Right ventricle myocardium inferior (tissue), 1 donor: ENCODE measurements at regions not wholly inside any gene's neighbourhood (a gene's known extent, or its start where the extent isn't known, plus 50 kb on each side); places are given as distances from the start of the nearest gene placed in this dataset.

Experiments used
- ATAC-seq: fragments of 200-7000 bp; cut with Tn5 transposase; one replicate; pipeline ENCODE4 v1.9.1; 2020; ENCODE audit warnings: mild to moderate bottlenecking, moderate library complexity
- DNase-seq: peaks from one replicate; pipeline ENCODE4 v3.0.0; 2021; ENCODE audit errors: missing footprints
- intact Hi-C: fragments of 100-400 bp; cut with DNase I; formaldehyde crosslinking; loops from one replicate; pipeline ENCODE4 v1.11.0; 2022
- donor health status: DM: no; HTN: yes; CAD: no; lungs with severe emphysema.

DNA sequence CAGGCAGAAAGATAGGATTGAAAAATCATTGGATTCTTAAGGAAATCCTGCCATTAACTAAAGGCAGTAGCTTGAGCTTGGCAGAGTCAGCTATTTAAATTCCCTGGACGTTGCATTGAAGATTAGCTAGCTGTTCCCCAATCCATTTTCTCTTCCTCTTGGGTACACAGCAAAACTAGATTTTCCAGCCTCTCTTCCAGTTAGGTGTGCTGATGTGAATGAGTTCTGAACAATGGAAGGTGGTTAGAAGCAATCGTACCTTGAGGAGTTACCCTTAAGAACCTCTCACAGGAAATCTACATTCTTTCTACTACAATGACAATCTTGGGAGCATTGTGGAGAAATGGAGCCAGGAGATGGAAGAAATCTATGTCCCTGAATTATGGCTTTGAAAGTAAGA is 383.2 kb upstream of the TBL1XR1 start:
- ATAC-seq = no peak
- intact Hi-C loops = no loop called here
- no peak for DNase-seq

DNA sequence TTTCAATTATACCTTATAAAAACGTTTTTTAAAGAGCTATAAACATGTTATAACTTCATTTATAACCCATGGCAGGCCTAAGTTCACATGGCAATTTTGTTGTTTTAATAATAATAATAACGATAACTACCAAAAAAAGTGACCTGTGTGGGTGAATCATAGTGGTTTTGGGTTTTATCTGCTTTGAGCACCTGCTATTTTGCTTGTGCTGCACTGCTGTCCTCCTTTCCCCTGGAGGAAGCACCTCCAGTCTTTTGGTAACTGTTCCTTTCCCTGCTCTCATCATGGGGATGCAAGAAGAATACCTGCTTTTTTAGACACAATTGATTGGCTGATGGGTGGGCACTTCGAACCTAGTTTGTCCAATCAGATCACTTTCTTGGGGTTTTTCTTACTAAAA is 388.0 kb upstream of the TBL1XR1 start:
- ATAC-seq (no peak), DNase-seq (no peak)
- intact Hi-C loops = no loop called here

DNA sequence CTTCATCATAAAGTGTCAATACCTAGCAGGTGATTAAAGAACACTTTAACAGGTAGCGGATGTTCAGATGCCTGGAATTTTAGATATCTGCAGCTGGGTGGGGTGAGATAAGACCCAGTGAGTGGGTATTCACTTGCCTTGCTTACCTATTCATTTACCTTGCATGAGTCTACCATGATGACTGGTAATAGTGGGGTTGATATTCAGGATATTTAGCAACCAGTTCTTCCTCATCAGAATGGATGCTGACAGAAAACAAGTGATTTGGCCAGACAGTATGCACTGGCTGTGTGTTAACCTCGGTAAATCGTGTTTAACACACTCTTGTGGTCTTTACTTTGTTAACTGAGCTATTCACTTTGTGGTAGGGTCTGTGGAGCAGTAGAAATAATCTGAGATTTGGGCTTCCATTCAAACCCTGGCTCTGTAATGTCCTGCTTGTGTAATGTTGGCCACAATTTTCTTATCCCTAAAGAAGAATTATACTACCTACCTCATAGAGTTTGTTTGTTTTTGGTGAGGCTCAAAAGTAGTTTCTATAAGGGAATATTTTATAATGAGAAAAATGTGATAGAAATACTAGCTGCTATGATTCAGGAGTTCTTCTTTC is 391.9 kb upstream of the TBL1XR1 start:
- intact Hi-C loops = no loop called here
- no peak for DNase-seq
- ATAC-seq = no peak

DNA sequence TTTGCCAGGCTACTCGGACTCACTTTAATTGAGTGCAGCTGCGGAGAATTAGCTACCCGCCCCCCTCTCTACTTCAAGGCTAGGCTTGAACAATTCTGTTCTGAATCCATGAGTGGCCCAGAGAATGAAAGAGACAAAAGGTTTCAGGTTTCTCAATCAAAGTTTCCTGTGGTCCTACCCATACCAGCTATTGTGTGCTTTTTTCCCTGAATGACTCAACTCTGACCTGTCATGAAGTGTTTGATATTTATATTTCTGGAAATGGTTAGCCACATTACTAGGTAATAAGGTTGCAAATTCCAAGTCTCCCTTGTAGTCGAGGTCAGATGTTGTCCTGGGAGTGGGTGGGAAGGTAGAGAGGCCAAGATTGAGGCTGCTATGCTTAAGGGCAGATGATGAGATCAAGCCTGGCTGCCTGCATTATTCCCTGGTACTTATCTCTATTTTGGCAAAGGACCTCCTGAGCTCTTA is 392.7 kb upstream of the TBL1XR1 start:
- ATAC-seq (peak; percentile 10), DNase-seq (no peak)
- intact Hi-C loops = no loop called here

DNA sequence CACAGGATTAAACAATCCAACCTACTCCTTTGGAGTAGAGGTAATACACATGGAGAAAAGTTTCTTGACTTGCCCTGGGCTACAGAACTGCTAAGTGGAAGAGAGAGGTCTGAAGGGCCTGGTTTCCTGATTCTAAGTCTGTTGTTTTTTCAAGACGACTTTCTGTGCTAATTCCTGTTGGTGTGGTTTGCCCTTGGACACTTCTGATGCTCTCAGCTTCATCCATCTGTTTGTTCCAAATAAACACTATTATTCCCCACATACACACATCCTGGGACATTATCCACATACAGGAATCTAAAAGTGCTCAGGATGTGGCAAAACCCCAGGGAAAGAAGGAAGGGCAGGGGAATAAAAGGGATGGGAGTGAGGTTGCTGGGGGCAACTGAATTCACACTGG is 393.5 kb upstream of the TBL1XR1 start:
- ATAC-seq = no peak
- no peak for DNase-seq
- intact Hi-C loops = no loop called here

DNA sequence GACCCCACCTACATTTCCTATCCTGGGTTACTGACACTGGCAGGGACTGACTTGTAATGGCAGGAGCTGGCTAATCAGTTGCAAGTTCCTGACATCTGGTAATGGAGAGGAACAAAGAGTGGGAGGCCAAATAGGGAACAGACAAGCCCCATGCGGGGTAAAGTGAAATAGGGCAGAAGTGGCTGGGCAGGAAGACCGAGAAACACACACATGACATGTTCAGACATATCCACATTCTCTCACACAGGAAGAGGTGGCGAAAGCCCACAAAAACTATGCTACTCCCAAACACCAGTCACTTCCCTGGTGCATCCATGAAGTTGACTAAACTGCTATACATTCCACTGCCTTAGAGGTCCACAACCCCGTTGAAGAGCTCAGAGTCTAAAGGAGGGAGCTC is 394.1 kb upstream of the TBL1XR1 start:
- DNase-seq = no peak
- peak; percentile 60 for ATAC-seq
- intact Hi-C loops = no loop called here

DNA sequence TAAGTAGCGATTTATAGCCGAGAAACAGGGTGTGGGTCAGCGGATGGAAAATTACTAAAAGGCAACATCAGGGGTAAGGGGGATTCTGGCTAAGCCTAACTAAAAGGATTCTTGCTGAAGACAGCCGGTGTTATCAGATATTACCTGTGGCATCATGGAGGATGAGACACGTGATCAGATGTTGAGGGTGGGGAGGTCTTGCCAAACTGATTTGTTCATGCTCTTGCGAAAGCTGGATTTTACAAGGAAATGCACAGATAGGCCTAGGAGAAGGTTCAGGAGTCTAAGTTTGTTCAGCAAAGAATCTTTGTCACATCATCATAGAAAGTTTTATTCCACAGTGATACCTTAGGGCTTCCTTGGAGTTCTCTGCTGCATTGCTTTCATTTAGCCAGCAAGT is 396.8 kb upstream of the TBL1XR1 start:
- DNase-seq = no peak
- intact Hi-C loops = no loop called here
- ATAC-seq = no peak

DNA sequence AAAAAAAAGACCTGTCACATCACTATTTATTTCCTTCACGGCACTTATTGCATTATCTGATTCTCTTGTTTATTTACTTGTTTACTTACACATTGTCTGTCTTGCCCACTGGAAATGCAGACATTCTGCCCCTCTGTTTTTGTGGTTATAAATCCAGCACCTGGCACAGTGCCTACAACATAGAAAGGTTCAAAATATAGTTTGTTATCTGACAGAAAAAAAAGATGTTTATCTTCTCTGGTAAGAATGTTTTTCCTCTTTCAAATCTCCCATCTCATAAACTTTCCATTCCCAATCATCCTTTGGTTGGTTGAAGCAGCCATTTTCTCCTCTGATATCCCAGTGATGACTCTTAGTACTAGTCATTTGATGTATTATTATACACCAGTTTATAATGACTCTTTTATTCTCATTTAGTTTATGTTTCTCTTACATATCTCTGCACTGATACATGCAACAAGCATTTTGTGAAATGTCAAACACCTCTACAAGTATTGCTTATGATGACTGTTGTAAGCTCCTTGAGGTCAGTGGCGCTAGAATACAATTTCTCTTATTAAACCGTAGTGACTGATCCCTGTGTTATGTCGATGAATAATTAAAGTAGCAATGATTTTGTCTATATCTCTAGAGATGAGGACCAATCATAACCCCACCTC is 398.4 kb upstream of the TBL1XR1 start:
- ATAC-seq = no peak
- DNase-seq = no peak
- intact Hi-C loops = no loop called here

DNA sequence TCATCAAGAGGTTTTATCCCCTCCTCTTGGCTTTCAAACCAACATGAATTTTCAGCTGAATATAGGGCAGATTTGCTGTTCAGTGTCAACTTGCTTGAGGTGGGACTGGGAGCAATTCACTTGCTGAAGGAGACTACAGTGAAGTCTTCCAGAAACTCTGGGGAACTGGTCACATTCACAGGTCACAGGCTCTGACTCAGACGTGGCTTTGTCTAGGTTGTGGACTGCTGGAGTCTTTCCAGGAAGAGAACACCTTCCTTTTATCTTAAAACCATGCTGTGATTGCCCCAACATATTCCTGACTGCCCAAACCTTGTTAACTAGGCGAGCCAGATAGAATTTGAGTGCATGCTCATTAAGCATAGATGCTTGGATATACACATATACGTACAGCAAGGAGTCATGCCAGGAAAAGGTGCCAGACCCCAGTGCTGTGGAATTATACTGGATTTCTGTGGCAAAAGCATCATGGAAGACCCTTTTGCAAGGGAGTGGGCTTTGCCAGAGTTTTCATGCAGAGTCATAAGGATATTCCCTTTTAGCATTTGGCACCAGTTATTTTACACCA is 399.1 kb upstream of the TBL1XR1 start:
- ATAC-seq (no peak), DNase-seq (no peak)
- intact Hi-C loops = no loop called here

DNA sequence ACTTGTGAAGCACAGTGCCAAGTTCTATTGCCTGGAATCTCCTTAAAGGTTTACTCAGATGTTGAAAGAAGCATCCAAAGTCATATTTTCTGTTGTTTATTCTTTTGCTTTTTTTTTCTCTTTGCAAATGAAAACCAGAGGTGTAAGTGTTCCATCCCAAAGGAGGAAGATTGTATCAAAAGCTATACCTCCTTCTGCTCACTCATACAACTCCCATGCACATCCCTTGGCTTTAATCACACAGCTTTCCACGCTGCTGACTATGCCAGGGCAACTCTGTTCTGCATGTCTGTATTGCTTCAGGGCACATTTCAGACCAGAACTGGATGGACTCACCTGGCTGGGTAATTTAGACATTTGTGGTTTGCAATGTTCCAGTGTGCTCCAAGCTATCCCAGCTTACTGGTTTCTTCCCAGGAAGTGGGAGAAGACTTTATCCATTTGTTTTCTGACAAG is 399.6 kb upstream of the TBL1XR1 start:
- DNase-seq (no peak), ATAC-seq (peak; percentile 31)
- intact Hi-C loops = no loop called here

DNA sequence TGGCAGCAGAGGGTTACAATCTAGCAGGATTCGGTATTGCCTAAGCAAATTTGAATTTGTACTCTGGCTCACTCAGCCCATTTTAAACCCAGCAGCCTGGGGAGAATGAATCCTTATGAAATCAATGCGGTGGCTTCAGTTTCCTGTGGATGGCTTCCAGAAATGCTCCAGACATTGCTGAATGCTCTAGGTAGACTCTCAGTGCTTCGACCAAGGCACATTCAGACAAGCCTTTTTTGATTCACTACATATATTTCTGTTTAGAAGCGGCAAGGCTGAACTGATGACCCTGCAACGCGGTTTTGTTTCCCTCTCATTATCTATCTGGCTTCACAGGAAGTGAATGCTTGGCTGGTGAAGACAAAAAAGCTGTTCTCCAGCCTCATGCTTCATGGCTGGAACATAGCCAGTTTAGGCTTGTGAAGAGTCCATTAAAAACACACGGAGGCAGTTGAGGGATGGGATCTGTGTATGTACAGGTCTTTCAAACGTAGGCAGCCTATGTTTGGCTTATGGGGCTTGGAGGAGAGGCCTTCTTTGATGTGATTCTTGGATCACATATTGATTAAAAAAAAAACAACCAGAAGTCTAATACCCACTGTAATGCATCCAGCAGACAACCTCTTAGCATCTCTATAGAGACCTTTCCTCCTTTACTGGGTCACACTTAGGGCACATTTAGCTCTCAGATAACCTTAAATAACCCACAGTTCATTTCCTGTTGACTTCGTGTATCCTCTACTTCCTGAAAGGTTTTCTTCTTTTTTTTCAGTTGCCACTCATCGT is 400.2 kb upstream of the TBL1XR1 start:
- ATAC-seq = peak; percentile 85
- intact Hi-C loops = no loop called here
- DNase-seq = no peak

DNA sequence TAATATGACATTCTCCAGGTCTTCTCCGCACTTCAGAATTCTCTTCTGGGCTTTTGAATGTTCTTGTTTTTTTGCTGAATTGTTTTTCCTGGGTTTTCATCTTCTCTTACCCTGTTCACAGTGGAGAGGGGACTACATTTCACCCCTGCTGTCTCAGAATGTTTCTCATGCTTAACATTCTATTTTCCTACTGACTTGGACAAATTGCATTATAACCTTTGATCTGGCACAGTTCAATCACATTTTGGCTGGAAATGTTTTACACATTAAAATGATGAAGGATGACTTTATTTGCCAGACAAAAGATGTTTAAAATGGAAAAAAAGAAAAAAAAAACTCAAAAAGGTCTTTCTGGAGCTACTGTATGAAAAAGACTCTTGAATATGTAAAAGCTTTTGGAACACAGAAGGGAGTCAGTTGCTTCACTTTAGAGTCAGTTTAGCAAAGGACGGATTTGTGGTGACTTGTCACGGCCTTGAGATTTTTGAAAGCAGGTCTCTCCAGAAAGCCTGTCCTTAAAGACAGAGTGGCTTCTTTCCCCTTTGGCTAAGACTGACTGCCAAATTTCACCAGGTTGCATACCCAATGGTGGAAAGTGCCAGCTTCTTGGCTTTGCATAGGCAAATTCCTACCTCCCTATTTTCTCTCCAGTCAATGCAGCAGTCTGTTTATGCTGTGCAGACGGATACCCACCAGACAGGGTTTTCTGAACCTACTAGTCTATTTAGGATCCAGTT is 401.0 kb upstream of the TBL1XR1 start:
- ATAC-seq (no peak), DNase-seq (no peak)
- intact Hi-C loops = no loop called here

DNA sequence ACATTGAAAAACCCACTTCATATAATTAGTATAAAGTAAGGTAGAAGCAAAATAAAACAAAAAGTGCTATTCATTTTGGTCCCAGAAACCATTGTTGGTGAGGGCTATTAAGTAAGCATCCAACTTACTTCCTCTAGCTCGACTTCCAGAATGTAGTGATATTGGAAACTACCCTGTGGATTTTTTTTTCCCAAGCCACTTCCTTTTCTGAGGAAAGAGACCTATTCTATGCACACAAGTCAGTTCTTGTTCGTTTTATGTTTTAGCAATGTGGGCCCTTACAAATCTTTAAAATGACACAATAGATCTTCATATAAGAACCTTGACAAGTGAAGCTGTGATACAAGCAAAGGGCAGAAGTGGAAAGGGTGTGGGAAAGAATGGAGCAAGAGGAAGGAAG is 402.0 kb upstream of the TBL1XR1 start:
- intact Hi-C loops = no loop called here
- DNase-seq (no peak), ATAC-seq (no peak)

DNA sequence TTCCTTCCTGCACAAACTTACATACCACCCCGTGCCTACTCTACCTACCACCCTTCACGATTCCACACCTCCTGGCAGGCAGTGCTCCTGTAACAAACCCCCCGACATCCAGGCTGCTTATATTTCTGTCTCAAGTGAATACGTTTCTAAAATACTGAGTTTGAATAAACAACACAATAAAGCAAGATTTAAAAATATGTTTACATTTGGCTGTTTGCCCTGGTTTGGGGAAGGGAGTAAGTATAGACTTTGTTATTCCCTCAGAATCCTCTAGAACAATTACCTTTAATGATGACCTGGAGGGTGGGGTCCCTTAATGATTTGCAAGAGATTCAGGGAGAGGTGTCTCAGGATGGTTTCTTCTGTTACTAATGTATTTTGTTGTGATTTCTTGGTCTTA is 402.6 kb upstream of the TBL1XR1 start:
- no peak for DNase-seq
- intact Hi-C loops = no loop called here
- no peak for ATAC-seq

DNA sequence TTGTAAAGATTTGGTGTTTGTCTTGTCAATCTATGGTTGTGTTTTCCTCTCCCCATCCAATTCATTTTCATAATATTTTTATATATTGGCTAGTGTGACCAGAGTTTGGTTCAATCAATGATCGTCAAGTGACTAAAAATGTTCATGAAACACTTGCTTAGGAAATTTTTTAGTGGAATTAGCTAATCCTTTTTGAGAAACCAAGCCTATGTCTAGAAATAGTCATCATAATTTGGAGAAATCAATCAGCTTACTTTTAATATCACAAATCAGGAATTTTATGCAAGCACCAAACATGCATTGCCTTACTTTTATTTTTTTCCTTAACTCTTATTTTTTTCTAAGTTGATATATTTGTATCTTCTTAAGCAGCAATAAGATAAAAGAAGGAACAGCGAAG is 403.1 kb upstream of the TBL1XR1 start:
- intact Hi-C loops = no loop called here
- ATAC-seq (no peak), DNase-seq (no peak)

DNA sequence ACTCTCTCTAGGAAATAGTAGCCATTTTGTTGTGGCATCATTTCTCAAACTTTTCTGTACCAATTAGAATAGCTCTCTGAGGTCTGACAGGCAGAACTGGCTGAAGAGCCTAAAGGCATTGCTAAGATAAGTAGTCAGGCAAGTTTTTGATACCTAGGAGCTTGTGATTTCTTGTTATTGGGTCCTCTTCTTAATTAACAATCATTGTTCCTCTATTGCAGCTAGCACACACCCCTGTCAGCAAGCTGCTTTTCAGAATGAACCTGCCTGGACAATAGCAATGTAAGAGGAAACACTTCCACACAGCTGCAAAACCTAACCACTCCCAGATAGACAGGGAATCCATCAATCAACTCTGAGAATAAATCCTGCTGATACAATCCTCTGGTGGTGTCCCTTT is 403.9 kb upstream of the TBL1XR1 start:
- intact Hi-C loops = no loop called here

DNA sequence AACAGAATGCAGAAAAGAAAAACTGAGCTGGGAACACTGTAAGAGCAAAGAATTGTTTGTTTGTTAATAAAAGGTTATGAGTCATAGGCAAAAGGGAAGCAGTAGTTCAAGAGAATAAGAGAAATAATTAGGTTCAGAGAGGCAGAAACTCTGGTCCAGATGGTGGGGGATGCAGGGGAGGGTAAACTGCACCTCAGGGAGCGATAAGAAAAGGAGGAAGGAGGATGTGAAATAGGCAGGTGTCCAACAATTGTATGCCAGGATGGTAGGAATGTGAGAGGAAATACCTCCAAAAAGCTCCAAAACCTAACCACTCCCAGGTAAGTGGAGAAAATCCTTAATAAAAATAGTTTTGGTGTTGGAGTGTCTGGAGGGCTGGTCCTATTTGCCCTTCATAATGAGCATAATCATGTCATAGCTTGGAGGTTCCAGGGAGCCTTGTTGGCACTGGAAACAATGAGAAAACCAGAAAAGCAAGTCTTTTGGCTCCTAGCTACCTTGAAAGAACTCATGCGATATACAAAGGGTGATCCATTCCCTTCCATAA is 405.4 kb upstream of the TBL1XR1 start:
- ATAC-seq (no peak), DNase-seq (no peak)
- intact Hi-C loops = no loop called here

More for the DNA sequence above, 403.9 kb upstream of the TBL1XR1 start:
- DNase-seq (no peak), ATAC-seq (no peak)

DNA sequence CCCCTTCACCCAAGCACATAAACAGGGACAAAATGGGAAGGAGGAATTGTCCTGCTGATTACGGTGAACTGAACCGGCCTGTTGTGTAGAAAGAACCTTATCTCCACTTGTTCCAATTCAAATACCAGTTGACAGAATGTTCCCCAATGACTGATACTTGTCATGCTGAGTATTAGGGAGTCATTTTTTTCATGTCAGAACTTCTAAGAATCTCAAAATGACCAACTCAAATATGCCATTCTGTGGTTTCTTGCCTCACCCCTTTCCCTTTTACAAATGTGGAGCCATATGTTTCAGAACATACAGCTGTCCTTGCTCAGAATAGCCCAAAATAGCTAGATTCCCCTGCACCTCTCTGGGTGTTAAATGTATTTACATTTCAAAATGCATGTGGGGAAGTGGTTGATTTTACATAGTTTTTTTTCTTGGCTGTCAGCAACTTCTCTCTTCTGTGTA is 405.9 kb upstream of the TBL1XR1 start:
- intact Hi-C loops = no loop called here
- ATAC-seq (peak; percentile 46), DNase-seq (no peak)

DNA sequence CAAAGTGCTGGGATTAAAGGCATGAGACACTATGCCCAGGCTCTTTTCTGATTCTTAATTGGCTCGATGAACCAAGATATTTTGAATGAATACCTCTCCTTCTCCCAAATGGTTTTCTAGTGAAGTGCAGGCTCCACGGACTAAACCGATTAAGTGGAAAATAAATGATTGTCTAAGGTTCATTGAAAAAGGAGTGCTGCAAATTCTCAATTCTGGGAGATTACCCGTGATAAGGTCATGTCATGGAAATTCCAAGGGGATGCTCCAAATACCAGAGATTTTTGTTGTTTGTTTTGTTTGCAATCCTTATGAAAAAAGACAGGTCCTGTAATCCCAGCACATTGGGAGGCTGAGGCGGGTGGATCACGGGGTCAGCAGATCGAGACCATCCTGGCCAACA is 406.9 kb upstream of the TBL1XR1 start:
- ATAC-seq (no peak), DNase-seq (no peak)
- intact Hi-C loops = no loop called here
